Right atrium auricular region (tissue), 2 donors: ENCODE measurements at regions not wholly inside any gene's neighbourhood (a gene's known extent, or its start where the extent isn't known, plus 50 kb on each side); places are given as distances from the start of the nearest gene placed in this dataset.

ENCODE experiments used
- DNase-seq: peaks from one replicate; pipeline ENCODE4 v3.0.0-alpha.2; 2019; ENCODE audit warnings: low spot score
- H3K27ac ChIP-seq, 2 donors: fragments of 200-600 bp; sonication (generic); 1 replicate in 1 of 2; 2 replicates in 1 of 2; pipeline ENCODE4 v1.5.1; 2016 to 2019
- H3K27me3 ChIP-seq, 2 donors: fragments of 200-600 bp; sonication (generic); one replicate each; pipeline versions ENCODE4 v1.5.1 to v1.6.0; 2017 to 2019
- H3K36me3 ChIP-seq: fragments of 200-600 bp; sonication (generic); one replicate; pipeline ENCODE4 v1.5.1; 2016
- H3K4me1 ChIP-seq, 2 donors: fragments of 200-600 bp; sonication (generic); one replicate each; pipeline versions ENCODE4 v1.5.1 to v1.6.0; 2017 to 2019
- H3K4me3 ChIP-seq, 2 donors: fragments of 200-600 bp; sonication (generic); 1 replicate in 1 of 2; 2 replicates in 1 of 2; pipeline ENCODE4 v1.5.1; 2017 to 2019; ENCODE audit warnings: mild to moderate bottlenecking in 1 of 2, moderate library complexity in 1 of 2
- H3K9me3 ChIP-seq, 2 donors: fragments of 200-600 bp; sonication (generic); one replicate each; pipeline ENCODE4 v1.5.1; 2019
- TF ChIP-seq, protein P1 (sequence below), 2 donors: fragments of 200-600 bp; sonication (generic); IDR thresholded peaks; one replicate each; pipeline ENCODE4 v1.5.1; 2019; ENCODE audit warnings: antibody characterized with exemption in 2 of 2

DNA sequence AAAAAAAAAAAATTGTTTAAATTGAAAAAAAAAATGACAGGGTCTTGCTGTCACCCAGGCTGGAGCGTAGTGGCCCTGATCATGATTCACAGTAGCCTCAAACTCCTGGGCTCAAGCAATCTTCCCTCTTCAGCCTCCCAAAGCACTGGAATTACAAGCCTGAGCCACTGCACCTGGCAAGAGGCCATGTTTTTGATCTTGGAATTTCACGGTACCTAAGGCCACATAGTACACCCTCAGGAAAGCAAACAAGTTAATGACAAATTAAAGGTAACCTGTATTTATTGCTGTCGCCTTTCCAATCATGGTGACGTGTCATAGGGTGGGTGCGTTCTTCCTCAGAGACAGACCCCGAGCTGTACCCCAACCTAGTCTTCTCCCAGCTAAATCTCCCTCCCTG lies 79.2 kb downstream of the LINC00237 start:
- DNase-seq, result no peak
- H3K9me3 ChIP-seq, result no peaks in the 10 kb centered on the region
- no peaks in the 10 kb centered on the region for H3K36me3 ChIP-seq
- TF ChIP-seq, protein P1, sequence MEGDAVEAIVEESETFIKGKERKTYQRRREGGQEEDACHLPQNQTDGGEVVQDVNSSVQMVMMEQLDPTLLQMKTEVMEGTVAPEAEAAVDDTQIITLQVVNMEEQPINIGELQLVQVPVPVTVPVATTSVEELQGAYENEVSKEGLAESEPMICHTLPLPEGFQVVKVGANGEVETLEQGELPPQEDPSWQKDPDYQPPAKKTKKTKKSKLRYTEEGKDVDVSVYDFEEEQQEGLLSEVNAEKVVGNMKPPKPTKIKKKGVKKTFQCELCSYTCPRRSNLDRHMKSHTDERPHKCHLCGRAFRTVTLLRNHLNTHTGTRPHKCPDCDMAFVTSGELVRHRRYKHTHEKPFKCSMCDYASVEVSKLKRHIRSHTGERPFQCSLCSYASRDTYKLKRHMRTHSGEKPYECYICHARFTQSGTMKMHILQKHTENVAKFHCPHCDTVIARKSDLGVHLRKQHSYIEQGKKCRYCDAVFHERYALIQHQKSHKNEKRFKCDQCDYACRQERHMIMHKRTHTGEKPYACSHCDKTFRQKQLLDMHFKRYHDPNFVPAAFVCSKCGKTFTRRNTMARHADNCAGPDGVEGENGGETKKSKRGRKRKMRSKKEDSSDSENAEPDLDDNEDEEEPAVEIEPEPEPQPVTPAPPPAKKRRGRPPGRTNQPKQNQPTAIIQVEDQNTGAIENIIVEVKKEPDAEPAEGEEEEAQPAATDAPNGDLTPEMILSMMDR (IDR thresholded peaks at IDR 0.05), result no peak
- no peak overlapping the region for H3K4me3 ChIP-seq
- no peak overlapping the region for H3K27ac ChIP-seq
- no peaks in the 10 kb centered on the region for H3K27me3 ChIP-seq
- no peaks in the 10 kb centered on the region for H3K4me1 ChIP-seq

DNA sequence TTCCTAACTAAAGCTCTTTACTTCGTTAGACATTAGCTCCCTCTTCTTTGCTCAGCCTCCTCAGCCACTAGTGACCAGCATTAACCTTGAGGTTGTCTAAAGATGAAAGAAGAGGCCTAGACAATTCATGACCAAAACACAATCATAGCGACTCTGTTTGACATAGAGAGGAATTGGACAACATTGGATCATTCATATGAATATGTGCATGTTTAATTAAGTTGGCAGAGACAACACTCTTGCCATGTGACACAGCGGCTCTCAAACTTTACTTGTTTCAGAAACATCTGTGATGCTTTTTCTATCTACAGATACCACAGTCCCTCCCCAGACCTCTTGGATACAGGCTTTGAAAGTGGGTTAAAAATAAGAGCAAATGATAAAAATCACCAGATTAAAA lies 81.7 kb downstream of the LINC00237 start:
- Histone ChIP-seq H3K27me3 (no peaks in the 10 kb centered on the region), H3K36me3 (no peaks in the 10 kb centered on the region), H3K4me1 (no peaks in the 10 kb centered on the region), H3K9me3 (no peaks in the 10 kb centered on the region), H3K4me3 (no peak overlapping the region), H3K27ac (no peak overlapping the region)
- TF ChIP-seq, protein P1 (IDR thresholded peaks at IDR 0.05), result no peak
- DNase-seq, result no peak

DNA sequence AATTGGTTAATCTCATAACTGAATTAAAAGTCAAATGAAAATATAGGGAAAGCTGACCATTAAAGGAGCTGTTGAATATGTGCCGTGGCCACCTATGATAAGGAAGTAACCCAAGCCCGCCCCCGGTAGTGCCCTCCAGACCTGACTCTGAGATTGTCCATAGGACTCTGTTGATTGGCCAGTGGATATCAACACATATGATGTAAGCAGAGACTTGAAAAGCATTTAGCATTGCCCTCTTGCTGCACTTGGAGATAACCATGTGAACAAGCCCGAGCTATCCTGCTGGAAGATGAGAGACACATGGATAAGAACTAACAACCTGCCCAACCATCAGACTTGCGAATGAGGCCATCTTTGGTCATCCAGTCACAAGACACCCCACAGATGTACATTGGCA lies 83.2 kb downstream of the LINC00237 start:
- Histone ChIP-seq H3K36me3 (no peaks in the 10 kb centered on the region), H3K27ac (no peak overlapping the region), H3K9me3 (no peaks in the 10 kb centered on the region), H3K27me3 (no peaks in the 10 kb centered on the region), H3K4me1 (no peaks in the 10 kb centered on the region), H3K4me3 (no peak overlapping the region)
- DNase-seq, result no peak
- TF ChIP-seq, protein P1 (IDR thresholded peaks at IDR 0.05), result no peak

DNA sequence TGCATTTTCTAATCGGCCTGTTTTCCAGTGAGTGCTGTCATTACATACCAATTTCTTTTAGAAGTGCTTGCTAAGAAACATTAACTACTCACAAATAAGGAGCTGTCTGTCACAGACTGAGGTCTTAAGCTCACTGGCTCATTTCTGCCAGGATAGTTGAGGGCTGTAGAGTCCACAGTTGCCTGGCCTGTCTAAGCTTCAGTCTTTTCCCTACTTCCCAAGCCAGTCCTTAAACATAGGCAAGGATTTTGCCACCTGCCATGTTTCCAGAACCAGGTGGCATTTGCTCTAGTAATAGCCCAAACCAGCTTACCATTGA lies 84.7 kb downstream of the LINC00237 start:
- Histone ChIP-seq H3K36me3 (no peaks in the 10 kb centered on the region), H3K27me3 (no peaks in the 10 kb centered on the region), H3K9me3 (no peaks in the 10 kb centered on the region), H3K4me1 (no peaks in the 10 kb centered on the region), H3K4me3 (no peak overlapping the region), H3K27ac (no peak overlapping the region)
- DNase-seq, result no peak
- TF ChIP-seq, protein P1 (IDR thresholded peaks at IDR 0.05), result no peak

- no peaks in the 10 kb centered on the region for H3K9me3 ChIP-seq
- no peaks in the 10 kb centered on the region for H3K4me1 ChIP-seq
- no peak for DNase-seq
- no peak overlapping the region for H3K27ac ChIP-seq
- no peak overlapping the region for H3K4me3 ChIP-seq
- H3K27me3 ChIP-seq, result no peaks in the 10 kb centered on the region
- no peaks in the 10 kb centered on the region for H3K36me3 ChIP-seq
- TF ChIP-seq, protein P1 (IDR thresholded peaks at IDR 0.05), result no peak
These were observed 85.3 kb downstream of the LINC00237 start for GRCh38 chr20:21020659-21021471.
